ENCODE measurements at regions not wholly inside any gene's neighbourhood (a gene's known extent, or its start where the extent isn't known, plus 50 kb on each side); places are given as distances from the start of the nearest gene placed in this dataset.

GRCh38 chr3:74091204-74091603 is 466.5 kb upstream of the PDZRN3 start:
- TF ChIP-seq CTCF (IDR thresholded peaks at IDR 0.05) (no peak), MAX (CRISPR knock-in tag; IDR thresholded peaks at IDR 0.05) (no peak), FOXJ3 (CRISPR knock-in tag; IDR thresholded peaks at IDR 0.05; ENCODE audit: borderline replicate concordance) (no peak), ATF1 (CRISPR knock-in tag; IDR thresholded peaks at IDR 0.05) (no peak), NFYB (CRISPR knock-in tag; conservative IDR thresholded peaks at IDR 0.05; ENCODE audit: low read depth) (no peak), E2F4 (CRISPR knock-in tag; IDR thresholded peaks at IDR 0.05; ENCODE audit: borderline replicate concordance, low read depth) (no peak), NR3C1 (CRISPR knock-in tag; conservative IDR thresholded peaks at IDR 0.05; ENCODE audit: low read depth) (no peak), ELF4 (CRISPR knock-in tag; IDR thresholded peaks at IDR 0.05; ENCODE audit: low read depth) (no peak), ATF2 (CRISPR knock-in tag; IDR thresholded peaks at IDR 0.05; ENCODE audit: borderline replicate concordance, low read depth) (no peak), ATF3 (CRISPR knock-in tag; conservative IDR thresholded peaks at IDR 0.05) (no peak), CREB1 (CRISPR knock-in tag; IDR thresholded peaks at IDR 0.05) (no peak)
- TF ChIP-seq, protein P1, sequence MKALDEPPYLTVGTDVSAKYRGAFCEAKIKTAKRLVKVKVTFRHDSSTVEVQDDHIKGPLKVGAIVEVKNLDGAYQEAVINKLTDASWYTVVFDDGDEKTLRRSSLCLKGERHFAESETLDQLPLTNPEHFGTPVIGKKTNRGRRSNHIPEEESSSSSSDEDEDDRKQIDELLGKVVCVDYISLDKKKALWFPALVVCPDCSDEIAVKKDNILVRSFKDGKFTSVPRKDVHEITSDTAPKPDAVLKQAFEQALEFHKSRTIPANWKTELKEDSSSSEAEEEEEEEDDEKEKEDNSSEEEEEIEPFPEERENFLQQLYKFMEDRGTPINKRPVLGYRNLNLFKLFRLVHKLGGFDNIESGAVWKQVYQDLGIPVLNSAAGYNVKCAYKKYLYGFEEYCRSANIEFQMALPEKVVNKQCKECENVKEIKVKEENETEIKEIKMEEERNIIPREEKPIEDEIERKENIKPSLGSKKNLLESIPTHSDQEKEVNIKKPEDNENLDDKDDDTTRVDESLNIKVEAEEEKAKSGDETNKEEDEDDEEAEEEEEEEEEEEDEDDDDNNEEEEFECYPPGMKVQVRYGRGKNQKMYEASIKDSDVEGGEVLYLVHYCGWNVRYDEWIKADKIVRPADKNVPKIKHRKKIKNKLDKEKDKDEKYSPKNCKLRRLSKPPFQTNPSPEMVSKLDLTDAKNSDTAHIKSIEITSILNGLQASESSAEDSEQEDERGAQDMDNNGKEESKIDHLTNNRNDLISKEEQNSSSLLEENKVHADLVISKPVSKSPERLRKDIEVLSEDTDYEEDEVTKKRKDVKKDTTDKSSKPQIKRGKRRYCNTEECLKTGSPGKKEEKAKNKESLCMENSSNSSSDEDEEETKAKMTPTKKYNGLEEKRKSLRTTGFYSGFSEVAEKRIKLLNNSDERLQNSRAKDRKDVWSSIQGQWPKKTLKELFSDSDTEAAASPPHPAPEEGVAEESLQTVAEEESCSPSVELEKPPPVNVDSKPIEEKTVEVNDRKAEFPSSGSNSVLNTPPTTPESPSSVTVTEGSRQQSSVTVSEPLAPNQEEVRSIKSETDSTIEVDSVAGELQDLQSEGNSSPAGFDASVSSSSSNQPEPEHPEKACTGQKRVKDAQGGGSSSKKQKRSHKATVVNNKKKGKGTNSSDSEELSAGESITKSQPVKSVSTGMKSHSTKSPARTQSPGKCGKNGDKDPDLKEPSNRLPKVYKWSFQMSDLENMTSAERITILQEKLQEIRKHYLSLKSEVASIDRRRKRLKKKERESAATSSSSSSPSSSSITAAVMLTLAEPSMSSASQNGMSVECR (CRISPR knock-in tag; IDR thresholded peaks at IDR 0.05; ENCODE audit: borderline replicate concordance), result no peak
